Keratinocyte (primary cell): ENCODE measurements at regions not wholly inside any gene's neighbourhood (a gene's known extent, or its start where the extent isn't known, plus 50 kb on each side); places are given as distances from the start of the nearest gene placed in this dataset.

Source experiments
- DNase-seq: peaks from one replicate; pipeline ENCODE4 v3.0.0-alpha.2; 2011; ENCODE audit warnings: low read depth, missing footprints, low spot score
- FAIRE-seq: peaks from 2 replicates; lab custom pipeline; 2011; peaks lifted over from hg19 to GRCh38; lab: Jason Lieb, UNC
- H2AFZ ChIP-seq: 2 replicates; pipeline ENCODE4 v1.6.0; 2012; ENCODE audit warnings: low read length, control low read depth, inconsistent platforms; ENCODE audit not compliant: control insufficient read depth
- H3K27ac ChIP-seq: 2 replicates; pipeline ENCODE4 v1.5.1; 2011; ENCODE audit warnings: low read length; ENCODE audit not compliant: control insufficient read depth, insufficient read depth
- H3K27me3 ChIP-seq: 3 replicates; pipeline ENCODE4 v1.6.0; 2011; ENCODE audit warnings: low read length; ENCODE audit not compliant: control insufficient read depth, insufficient read depth; ENCODE audit errors: extremely low read depth
- H3K36me3 ChIP-seq, 2 experiments: 2 replicates in 1 of 2; 3 replicates in 1 of 2; pipeline ENCODE4 v1.5.1; 2011; ENCODE audit warnings: low read length in 2 of 2, mild to moderate bottlenecking in 1 of 2; ENCODE audit not compliant: control insufficient read depth in 2 of 2, insufficient read depth in 2 of 2; ENCODE audit errors: extremely low read depth in 1 of 2
- H3K4me1 ChIP-seq: 3 replicates; pipeline ENCODE4 v1.5.1; 2011; ENCODE audit warnings: low read length; ENCODE audit not compliant: control insufficient read depth, insufficient read depth; ENCODE audit errors: extremely low read depth
- H3K4me2 ChIP-seq: 3 replicates; pipeline ENCODE4 v1.6.0; 2011; ENCODE audit warnings: low read depth, low read length; ENCODE audit not compliant: control insufficient read depth, insufficient read depth; ENCODE audit errors: extremely low read depth
- H3K4me3 ChIP-seq, 3 experiments: fragments of 200-600 bp in 1 of 3; sonication (generic) in 1 of 3; 2 replicates in 2 of 3; 3 replicates in 1 of 3; pipeline ENCODE4 v1.5.1; 2011 to 2016; ENCODE audit warnings: low read length in 3 of 3, mild to moderate bottlenecking in 3 of 3, control low read depth in 2 of 3, inconsistent platforms in 1 of 3, low read depth in 1 of 3, mixed read lengths in 1 of 3, mixed run types in 1 of 3, moderate library complexity in 1 of 3; ENCODE audit not compliant: control insufficient read depth in 2 of 3, insufficient read depth in 2 of 3; ENCODE audit errors: extremely low read depth in 1 of 3
- H3K79me2 ChIP-seq: 2 replicates; pipeline ENCODE4 v1.6.0; 2012; ENCODE audit warnings: low read length; ENCODE audit not compliant: control insufficient read depth, insufficient read depth
- H3K9ac ChIP-seq: 3 replicates; pipeline ENCODE4 v1.6.0; 2011; ENCODE audit warnings: low read length; ENCODE audit not compliant: control insufficient read depth, insufficient read depth; ENCODE audit errors: extremely low read depth
- H3K9me1 ChIP-seq: 3 replicates; pipeline ENCODE4 v1.6.0; 2011; ENCODE audit warnings: low read length; ENCODE audit not compliant: control insufficient read depth, insufficient read depth; ENCODE audit errors: extremely low read depth
- H3K9me3 ChIP-seq: 2 replicates; pipeline ENCODE4 v1.5.1; 2012; ENCODE audit warnings: low read depth, low read length; ENCODE audit not compliant: control insufficient read depth
- H4K20me1 ChIP-seq: 3 replicates; pipeline ENCODE4 v1.6.0; 2011; ENCODE audit warnings: low read length; ENCODE audit not compliant: control insufficient read depth, insufficient read depth; ENCODE audit errors: extremely low read depth
- CTCF ChIP-seq, 3 experiments: IDR thresholded peaks in 1 of 3; conservative IDR thresholded peaks in 1 of 3; optimal IDR thresholded peaks in 1 of 3; 2 replicates in 2 of 3; 3 replicates in 1 of 3; pipeline versions ENCODE3 to v1.5.1; 2011; ENCODE audit warnings: low read length in 3 of 3, mild to moderate bottlenecking in 3 of 3, moderate library complexity in 2 of 3, control low read depth in 1 of 3, inconsistent platforms in 1 of 3; ENCODE audit not compliant: insufficient read depth in 2 of 3; ENCODE audit errors: extremely low read depth in 1 of 3
- EZH2 ChIP-seq: IDR thresholded peaks from one replicate; pipeline ENCODE4 v1.6.1; 2012; ENCODE audit warnings: inconsistent platforms, mild to moderate bottlenecking, low read length, moderate library complexity
- dilution Hi-C: fragments of 300-500 bp; cut with MboI; formaldehyde crosslinking; loops from one replicate; pipeline ENCODE4 v1.7.0; 2020; ENCODE audit warnings: low sequenced_read_pairs; ENCODE audit not compliant: extremely low pct_ligation_motif_present

DNA sequence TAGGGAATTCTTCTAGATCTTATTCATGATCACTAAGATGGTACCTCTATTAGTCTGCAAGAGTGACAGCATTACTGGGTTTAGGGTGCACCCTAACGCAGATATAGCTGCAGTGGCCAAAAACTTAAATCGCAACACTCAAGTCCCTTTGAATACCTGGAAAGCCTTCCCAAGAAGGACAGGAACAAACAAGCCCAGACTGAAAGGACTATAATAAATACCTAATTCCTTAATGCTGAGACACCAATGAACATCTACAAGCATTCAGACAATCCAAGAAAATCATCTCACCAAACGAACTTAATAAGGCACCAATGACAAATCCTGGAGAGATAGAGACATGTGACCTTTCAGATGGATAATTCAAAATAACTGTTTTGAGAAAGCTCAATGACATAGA is 74.9 kb upstream of the PDHA2 start:
- Histone ChIP-seq H3K4me1 (peaks cover 13% of the 10 kb centered on the region), H3K9me3 (no peaks in the 10 kb centered on the region), H3K9ac (no peak overlapping the region), H3K4me3 (no peak overlapping the region), H3K27ac (no peak overlapping the region), H4K20me1 (no peaks in the 10 kb centered on the region), H2AFZ (no peak overlapping the region), H3K79me2 (no peaks in the 10 kb centered on the region), H3K36me3 (no peaks in the 10 kb centered on the region), H3K27me3 (no peaks in the 10 kb centered on the region), H3K9me1 (no peaks in the 10 kb centered on the region), H3K4me2 (no peak overlapping the region)
- FAIRE-seq, result no peak
- TF ChIP-seq EZH2 (no peak), CTCF (optimal IDR thresholded peaks at IDR 0.05 in 1 of 3, IDR thresholded peaks at IDR 0.05 in 1 of 3, conservative IDR thresholded peaks at IDR 0.05 in 1 of 3; ENCODE audit: extremely low read depth in 1 of 3, insufficient read depth in 2 of 3, low read length in 3 of 3) (no peak)
- dilution Hi-C loops, result no loop called here
- DNase-seq, result no peak

GRCh38 chr4:95761871-95762270 is 78.0 kb upstream of the PDHA2 start:
- dilution Hi-C loops, result no loop called here
- no peaks in the 10 kb centered on the region for H3K9me1 ChIP-seq
- H3K9ac ChIP-seq, result no peak overlapping the region
- H3K36me3 ChIP-seq, result no peaks in the 10 kb centered on the region
- H2AFZ ChIP-seq, result no peak overlapping the region
- H3K79me2 ChIP-seq, result no peaks in the 10 kb centered on the region
- H3K4me3 ChIP-seq, result no peak overlapping the region
- H3K4me1 ChIP-seq, result peaks cover 13% of the 10 kb centered on the region
- H3K27ac ChIP-seq, result no peak overlapping the region
- no peak for DNase-seq
- H3K4me2 ChIP-seq, result no peak overlapping the region
- no peaks in the 10 kb centered on the region for H4K20me1 ChIP-seq
- no peak for FAIRE-seq
- no peaks in the 10 kb centered on the region for H3K9me3 ChIP-seq
- H3K27me3 ChIP-seq, result no peaks in the 10 kb centered on the region
- TF ChIP-seq CTCF (optimal IDR thresholded peaks at IDR 0.05 in 1 of 3, IDR thresholded peaks at IDR 0.05 in 1 of 3, conservative IDR thresholded peaks at IDR 0.05 in 1 of 3; ENCODE audit: extremely low read depth in 1 of 3, insufficient read depth in 2 of 3, low read length in 3 of 3) (no peak), EZH2 (no peak)
